ENCODE measurements at regions not wholly inside any gene's neighbourhood (a gene's known extent, or its start where the extent isn't known, plus 50 kb on each side); places are given as distances from the start of the nearest gene placed in this dataset.

DNA sequence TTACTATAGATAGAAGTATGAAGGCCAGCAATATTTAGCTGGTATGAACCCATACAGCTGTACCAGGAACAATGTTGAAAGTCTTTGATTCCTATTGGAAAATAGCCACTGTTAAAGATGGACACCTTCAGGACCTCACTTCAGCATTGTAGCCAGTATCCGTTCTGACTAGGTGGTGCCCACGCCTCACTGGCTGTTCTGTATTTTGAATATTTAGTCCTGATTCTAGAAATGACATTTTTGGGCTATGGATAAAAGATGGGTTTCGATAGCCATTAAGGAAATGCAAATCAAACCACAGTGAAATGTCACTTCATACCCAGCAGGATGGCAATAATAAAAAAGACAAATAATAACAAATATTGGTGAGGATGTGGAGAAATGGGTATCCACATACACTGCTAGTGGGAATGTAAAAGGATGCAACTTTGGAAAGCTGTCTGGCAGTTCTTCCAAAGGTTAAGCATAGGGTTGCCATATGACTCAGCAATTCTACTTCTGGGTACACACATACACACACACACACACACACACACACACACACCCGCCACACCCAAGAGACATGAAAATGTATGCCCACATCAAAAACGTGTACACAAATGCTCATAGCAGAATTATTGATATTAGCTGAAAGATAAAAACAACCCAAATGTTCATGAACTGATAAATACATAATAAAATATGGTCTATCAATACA, 56.8 kb downstream of the UTRN start:
- no peak overlapping the region for H3K4me3 ChIP-seq
- TF ChIP-seq EZH2 (IDR thresholded peaks at IDR 0.05) (no peak), FOXP2 (optimal IDR thresholded peaks at IDR 0.05; ENCODE audit: control extremely low read depth, extremely low read length, insufficient read depth) (no peak), POLR2AphosphoS5 (IDR thresholded peaks at IDR 0.05; ENCODE audit: borderline replicate concordance, low read depth, low read length) (no peak)
- no peak overlapping the region for H3K27ac ChIP-seq
- no peaks in the 10 kb centered on the region for H3K36me3 ChIP-seq (ENCODE audit: insufficient read depth, low read length)
- DNase-seq (ENCODE audit: low read depth, low spot score), result no peak
- no peak overlapping the region for H3K9ac ChIP-seq (ENCODE audit: insufficient read length)
- H3K9me3 ChIP-seq (ENCODE audit: low read depth, low read length), result no peaks in the 10 kb centered on the region

- no peak overlapping the region for H3K9ac ChIP-seq (ENCODE audit: insufficient read length)
- no peak overlapping the region for H3K4me3 ChIP-seq
- no peaks in the 10 kb centered on the region for H3K36me3 ChIP-seq (ENCODE audit: insufficient read depth, low read length)
- no peak for DNase-seq (ENCODE audit: low read depth, low spot score)
- no peak overlapping the region for H3K27ac ChIP-seq
- H3K9me3 ChIP-seq (ENCODE audit: low read depth, low read length), result no peaks in the 10 kb centered on the region
- TF ChIP-seq FOXP2 (optimal IDR thresholded peaks at IDR 0.05; ENCODE audit: control extremely low read depth, extremely low read length, insufficient read depth), result no peak
- no peak for TF ChIP-seq EZH2 (IDR thresholded peaks at IDR 0.05)
- TF ChIP-seq POLR2AphosphoS5 (IDR thresholded peaks at IDR 0.05; ENCODE audit: borderline replicate concordance, low read depth, low read length), result no peak
Observed at GRCh38 chr6:144343701-144344428, 58.7 kb downstream of the UTRN start.

GRCh38 chr6:144344646-144345045, 59.5 kb downstream of the UTRN start:
- TF ChIP-seq EZH2 (IDR thresholded peaks at IDR 0.05) (no peak), FOXP2 (optimal IDR thresholded peaks at IDR 0.05; ENCODE audit: control extremely low read depth, extremely low read length, insufficient read depth) (no peak), POLR2AphosphoS5 (IDR thresholded peaks at IDR 0.05; ENCODE audit: borderline replicate concordance, low read depth, low read length) (no peak)
- no peak overlapping the region for H3K4me3 ChIP-seq
- H3K36me3 ChIP-seq (ENCODE audit: insufficient read depth, low read length), result no peaks in the 10 kb centered on the region
- H3K27ac ChIP-seq, result no peak overlapping the region
- DNase-seq (ENCODE audit: low read depth, low spot score), result no peak
- H3K9me3 ChIP-seq (ENCODE audit: low read depth, low read length), result no peaks in the 10 kb centered on the region
- H3K9ac ChIP-seq (ENCODE audit: insufficient read length), result no peak overlapping the region

- Histone ChIP-seq H3K9ac (ENCODE audit: insufficient read length) (no peak overlapping the region), H3K36me3 (ENCODE audit: insufficient read depth, low read length) (no peaks in the 10 kb centered on the region), H3K4me3 (no peak overlapping the region), H3K9me3 (ENCODE audit: low read depth, low read length) (no peaks in the 10 kb centered on the region), H3K27ac (no peak overlapping the region)
- DNase-seq (ENCODE audit: low read depth, low spot score), result no peak
- TF ChIP-seq POLR2AphosphoS5 (IDR thresholded peaks at IDR 0.05; ENCODE audit: borderline replicate concordance, low read depth, low read length), result no peak
- no peak for TF ChIP-seq FOXP2 (optimal IDR thresholded peaks at IDR 0.05; ENCODE audit: control extremely low read depth, extremely low read length, insufficient read depth)
- no peak for TF ChIP-seq EZH2 (IDR thresholded peaks at IDR 0.05)
Observed at GRCh38 chr6:144345451-144345850, 60.3 kb downstream of the UTRN start.

- Histone ChIP-seq H3K9ac (ENCODE audit: insufficient read length) (no peak overlapping the region), H3K4me3 (no peak overlapping the region), H3K27ac (no peak overlapping the region), H3K9me3 (ENCODE audit: low read depth, low read length) (no peaks in the 10 kb centered on the region), H3K36me3 (ENCODE audit: insufficient read depth, low read length) (no peaks in the 10 kb centered on the region)
- no peak for DNase-seq (ENCODE audit: low read depth, low spot score)
- no peak for TF ChIP-seq POLR2AphosphoS5 (IDR thresholded peaks at IDR 0.05; ENCODE audit: borderline replicate concordance, low read depth, low read length)
- no peak for TF ChIP-seq EZH2 (IDR thresholded peaks at IDR 0.05)
- no peak for TF ChIP-seq FOXP2 (optimal IDR thresholded peaks at IDR 0.05; ENCODE audit: control extremely low read depth, extremely low read length, insufficient read depth)
Observed at GRCh38 chr6:144346719-144347447, 61.7 kb downstream of the UTRN start.

GRCh38 chr6:144347448-144347759, 62.3 kb downstream of the UTRN start:
- Histone ChIP-seq H3K4me3 (no peak overlapping the region), H3K9me3 (ENCODE audit: low read depth, low read length) (no peaks in the 10 kb centered on the region), H3K27ac (no peak overlapping the region), H3K36me3 (ENCODE audit: insufficient read depth, low read length) (no peaks in the 10 kb centered on the region), H3K9ac (ENCODE audit: insufficient read length) (no peak overlapping the region)
- DNase-seq (ENCODE audit: low read depth, low spot score), result no peak
- no peak for TF ChIP-seq POLR2AphosphoS5 (IDR thresholded peaks at IDR 0.05; ENCODE audit: borderline replicate concordance, low read depth, low read length)
- no peak for TF ChIP-seq FOXP2 (optimal IDR thresholded peaks at IDR 0.05; ENCODE audit: control extremely low read depth, extremely low read length, insufficient read depth)
- no peak for TF ChIP-seq EZH2 (IDR thresholded peaks at IDR 0.05)

DNA sequence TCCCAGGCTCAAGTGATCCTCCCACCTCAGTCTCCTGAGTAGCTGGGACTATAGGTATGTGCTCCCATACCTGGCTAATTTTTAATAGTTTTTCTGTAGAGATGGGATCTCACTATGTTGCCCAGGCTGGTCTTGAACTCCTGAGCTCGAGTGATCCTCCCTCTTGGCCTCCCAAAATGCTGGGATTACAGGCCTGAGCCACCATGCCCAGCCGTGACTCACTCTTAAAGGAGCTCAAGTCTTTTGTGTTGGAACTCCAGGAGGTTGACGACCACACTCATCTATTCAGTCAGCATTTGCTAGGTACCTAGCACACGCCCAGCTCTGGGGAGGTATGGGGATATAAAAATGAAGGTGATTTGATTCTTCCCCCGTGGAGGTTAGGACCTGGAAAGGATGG, 62.8 kb downstream of the UTRN start:
- H3K9me3 ChIP-seq (ENCODE audit: low read depth, low read length), result no peaks in the 10 kb centered on the region
- DNase-seq (ENCODE audit: low read depth, low spot score), result no peak
- no peak overlapping the region for H3K9ac ChIP-seq (ENCODE audit: insufficient read length)
- TF ChIP-seq FOXP2 (optimal IDR thresholded peaks at IDR 0.05; ENCODE audit: control extremely low read depth, extremely low read length, insufficient read depth) (no peak), POLR2AphosphoS5 (IDR thresholded peaks at IDR 0.05; ENCODE audit: borderline replicate concordance, low read depth, low read length) (no peak), EZH2 (IDR thresholded peaks at IDR 0.05) (no peak)
- H3K27ac ChIP-seq, result no peak overlapping the region
- H3K36me3 ChIP-seq (ENCODE audit: insufficient read depth, low read length), result no peaks in the 10 kb centered on the region
- H3K4me3 ChIP-seq, result no peak overlapping the region

Measured in SK-N-MC (cell line).